HG02840 (cell line): ENCODE measurements at regions not wholly inside any gene's neighbourhood (a gene's known extent, or its start where the extent isn't known, plus 50 kb on each side); places are given as distances from the start of the nearest gene placed in this dataset.
"Not testable (repeated sequence)": the region's sequence is repeated elsewhere in the genome, so short reads cannot be mapped to it uniquely, and the experiment has no call there.

Experiments
- ATAC-seq: cut with Tn5 transposase; IDR thresholded peaks from one replicate; pipeline ENCODE4 v1.9.1; 2021; ENCODE audit warnings: mild to moderate bottlenecking, moderate library complexity, moderate number of reproducible peaks; ENCODE audit not compliant: unreplicated experiment, low FRiP score

GRCh38 chr12:65672441-65672840 is 151.8 kb upstream of the HMGA2 start:
- no peak for ATAC-seq

- ATAC-seq: no peak
These were observed 151.1 kb upstream of the HMGA2 start for GRCh38 chr12:65673156-65673690.

- ATAC-seq: no peak
These were observed 150.6 kb upstream of the HMGA2 start for GRCh38 chr12:65673732-65674131.

GRCh38 chr12:65675141-65675621 is 149.1 kb upstream of the HMGA2 start:
- ATAC-seq: no peak

GRCh38 chr12:65678172-65678571 is 146.1 kb upstream of the HMGA2 start:
- not testable (repeated sequence) for ATAC-seq

- ATAC-seq: no peak
These were observed 143.1 kb upstream of the HMGA2 start for GRCh38 chr12:65681226-65681625.

GRCh38 chr12:65682112-65682511 is 142.2 kb upstream of the HMGA2 start:
- ATAC-seq: no peak

GRCh38 chr12:65684906-65685305 is 139.4 kb upstream of the HMGA2 start:
- ATAC-seq: no peak

- ATAC-seq: no peak
These were observed 138.8 kb upstream of the HMGA2 start for GRCh38 chr12:65685514-65685913.

GRCh38 chr12:65689508-65689907 is 134.8 kb upstream of the HMGA2 start:
- ATAC-seq: no peak

GRCh38 chr12:65690477-65690876 is 133.8 kb upstream of the HMGA2 start:
- ATAC-seq: no peak

- ATAC-seq: no peak
These were observed 130.2 kb upstream of the HMGA2 start for GRCh38 chr12:65694130-65694529.

- ATAC-seq: no peak
These were observed 129.0 kb upstream of the HMGA2 start for GRCh38 chr12:65695113-65695865.

- ATAC-seq: no peak
These were observed 128.1 kb upstream of the HMGA2 start for GRCh38 chr12:65696227-65696626.

GRCh38 chr12:65699251-65699650 is 125.0 kb upstream of the HMGA2 start:
- ATAC-seq: no peak

- ATAC-seq: no peak
These were observed 121.1 kb upstream of the HMGA2 start for GRCh38 chr12:65703176-65703575.

- no peak for ATAC-seq
These were observed 118.9 kb upstream of the HMGA2 start for GRCh38 chr12:65705380-65705876.

- ATAC-seq: no peak
These were observed 117.2 kb upstream of the HMGA2 start for GRCh38 chr12:65707051-65707450.

- no peak for ATAC-seq
These were observed 111.9 kb upstream of the HMGA2 start for GRCh38 chr12:65712260-65713004.

- no peak for ATAC-seq
These were observed 108.3 kb upstream of the HMGA2 start for GRCh38 chr12:65715961-65716360.
